GM18951 (cell line): ENCODE measurements at regions not wholly inside any gene's neighbourhood (a gene's known extent, or its start where the extent isn't known, plus 50 kb on each side); places are given as distances from the start of the nearest gene placed in this dataset.

Experiments
- POLR2A ChIP-seq: IDR thresholded peaks from 4 replicates; pipeline ENCODE4 v1.6.1; 2011; ENCODE audit warnings: mild to moderate bottlenecking; ENCODE audit not compliant: insufficient read length, insufficient read depth; ENCODE audit errors: extremely low read depth
- in situ Hi-C: fragments of 300-500 bp; cut with MboI; formaldehyde crosslinking; loops from one replicate; pipeline ENCODE4 v1.12.0; 2022; ENCODE audit warnings: low sequenced_read_pairs, mixed read lengths, inconsistent platforms; ENCODE audit not compliant: unreplicated experiment

DNA sequence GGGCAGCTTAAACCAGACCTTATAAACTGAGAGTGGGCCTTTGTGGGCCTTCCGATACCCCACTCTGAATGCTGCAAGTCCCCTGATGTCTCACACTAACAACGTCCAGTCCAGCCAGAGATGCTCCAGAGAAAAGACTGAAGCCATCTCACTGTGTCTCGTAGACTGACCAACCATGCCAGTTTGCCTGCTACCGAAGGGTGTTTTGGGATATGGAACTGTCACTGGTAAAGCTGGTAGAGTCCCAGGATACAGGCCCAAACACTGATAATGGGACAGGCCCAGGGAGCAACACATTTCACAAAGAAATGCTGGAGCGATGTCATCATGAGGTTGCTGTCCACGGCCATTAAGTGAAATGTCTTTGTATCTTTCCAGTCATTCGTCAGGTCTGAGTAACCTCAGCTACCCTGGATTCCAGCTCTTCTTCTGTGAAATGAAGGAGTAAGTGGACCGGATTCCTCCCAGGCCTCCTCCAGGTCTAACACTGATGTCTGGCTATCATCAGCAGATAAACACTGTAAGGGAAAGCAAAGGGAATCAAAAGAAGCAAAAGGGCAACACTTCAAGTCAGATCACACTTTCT lies 81.6 kb downstream of the SLC5A7 start:
- TF ChIP-seq POLR2A = no peak
- in situ Hi-C loops = no loop called here

DNA sequence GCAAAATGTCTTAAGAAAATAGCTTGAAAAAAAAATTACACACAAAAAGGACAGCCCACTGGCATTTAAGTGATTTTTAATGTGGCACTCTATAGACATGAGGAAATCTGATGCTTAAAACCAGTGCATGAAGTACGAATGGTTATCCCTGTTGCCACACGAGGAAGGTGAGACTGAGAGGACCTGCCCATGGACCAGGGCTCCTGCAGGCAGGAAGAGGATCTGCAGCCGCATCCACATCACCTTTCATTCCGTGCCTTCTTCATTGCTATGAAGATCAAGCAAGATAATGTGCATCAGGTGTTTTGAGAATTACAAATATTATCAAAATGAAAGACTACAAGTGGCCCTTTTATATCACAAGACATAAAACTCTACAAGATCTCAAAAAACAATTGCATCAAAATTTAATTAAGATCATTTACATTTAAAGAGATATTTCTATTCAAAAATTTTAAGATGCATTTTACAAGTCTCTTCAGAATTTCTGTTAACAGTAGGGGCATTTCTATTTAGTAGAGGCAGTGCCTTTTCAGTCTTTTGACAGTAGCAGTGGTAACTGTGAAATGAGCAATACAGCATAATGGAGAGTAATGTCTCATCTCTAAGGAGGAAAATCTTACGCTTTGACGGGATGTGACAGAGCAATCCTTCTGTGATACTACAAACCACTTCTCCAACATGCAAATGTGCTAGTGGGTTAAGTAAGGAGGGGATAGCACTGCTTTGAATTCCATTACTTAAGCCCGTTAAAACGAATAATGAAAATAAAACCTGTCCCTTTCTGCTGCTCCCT lies 83.4 kb downstream of the SLC5A7 start:
- in situ Hi-C loops = no loop called here
- no peak for TF ChIP-seq POLR2A

DNA sequence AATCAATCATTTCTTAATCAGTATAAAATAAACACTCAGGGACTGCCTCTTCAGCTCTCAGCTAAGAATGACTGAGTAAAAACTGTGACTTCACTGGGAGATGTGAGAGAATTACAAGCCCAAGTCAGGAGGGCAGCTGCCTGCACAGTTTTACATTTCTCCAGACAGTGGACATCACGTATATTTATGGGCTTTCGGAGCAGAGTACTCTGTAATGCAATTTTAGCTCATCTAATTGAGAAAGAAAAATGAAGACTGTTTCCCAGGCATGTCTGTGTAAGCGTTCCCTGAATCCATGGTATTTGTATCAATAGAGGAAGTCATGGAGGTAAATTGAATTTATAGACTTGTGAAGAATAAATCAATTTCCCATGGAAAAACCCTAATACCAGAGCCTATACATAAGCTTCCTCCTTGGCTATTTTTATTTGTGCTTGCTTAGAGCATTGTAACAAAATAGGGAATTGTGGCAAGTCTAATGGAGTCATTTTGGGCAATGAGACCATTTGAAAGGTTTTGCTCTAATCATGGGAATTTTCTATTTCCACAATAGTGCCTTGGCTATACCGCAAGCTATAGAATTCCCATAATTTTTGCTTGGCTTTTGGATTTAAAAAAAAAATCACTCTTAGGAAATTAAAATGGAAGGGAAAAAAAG lies 87.2 kb downstream of the SLC5A7 start:
- in situ Hi-C loops = no loop called here
- no peak for TF ChIP-seq POLR2A

DNA sequence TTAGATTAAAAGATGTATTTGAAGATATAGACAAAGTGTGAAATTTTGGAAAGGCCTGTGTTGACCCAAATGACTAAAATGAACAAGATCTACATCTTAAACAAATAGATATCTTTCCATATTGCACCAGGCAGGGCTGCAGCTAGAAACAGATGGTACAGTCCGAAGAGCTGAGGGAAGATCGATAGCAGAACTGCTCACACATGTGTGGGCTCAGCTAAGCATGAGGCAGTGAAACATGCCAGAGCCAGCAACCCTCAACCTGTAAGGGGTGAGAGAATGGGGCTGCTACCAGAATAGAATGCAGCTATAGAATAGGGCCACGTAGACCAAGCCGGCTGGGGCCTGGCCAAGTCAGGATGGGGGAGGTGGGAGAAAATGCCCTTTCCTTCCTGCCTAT lies 87.8 kb downstream of the SLC5A7 start:
- TF ChIP-seq POLR2A = no peak

DNA sequence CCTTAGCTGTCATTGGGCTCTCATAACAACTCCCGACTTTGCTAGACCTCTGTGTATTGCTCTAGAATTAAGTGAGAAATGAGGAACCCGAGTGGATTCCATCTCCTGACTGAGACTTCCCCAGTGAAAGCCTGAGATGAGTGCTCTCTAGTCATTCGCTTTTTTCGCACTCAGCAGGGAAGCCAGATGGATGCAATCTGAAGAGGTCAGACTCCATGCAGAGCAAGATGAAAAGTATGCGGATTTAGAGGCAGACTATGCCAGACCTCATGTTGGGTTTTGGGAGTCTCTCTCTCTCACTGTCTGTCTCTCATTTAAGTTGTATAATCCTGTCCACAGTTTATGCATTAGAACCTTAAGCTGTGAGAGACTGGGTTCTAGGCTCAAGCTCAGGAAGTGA lies 88.6 kb downstream of the SLC5A7 start:
- in situ Hi-C loops = no loop called here
- no peak for TF ChIP-seq POLR2A

More for the DNA sequence above, 87.8 kb downstream of the SLC5A7 start:
- in situ Hi-C loops = no loop called here

DNA sequence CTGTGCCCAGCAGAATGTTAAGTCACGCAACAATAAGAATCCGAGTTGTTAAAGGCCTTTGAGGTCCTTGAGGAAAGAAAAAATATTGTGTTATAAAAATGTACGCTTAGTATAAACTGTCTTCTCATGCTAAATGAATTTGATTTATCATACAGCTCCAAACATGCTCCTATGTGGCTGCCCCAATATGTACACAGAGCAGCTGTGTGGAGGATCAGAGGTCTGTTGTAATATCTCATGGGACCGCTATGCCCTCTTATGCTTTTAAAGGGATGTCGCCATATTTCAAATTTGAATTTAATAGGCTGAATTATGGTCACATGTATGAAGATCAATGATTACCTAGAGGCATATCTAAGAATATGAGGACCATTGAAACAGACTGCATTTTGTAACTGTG lies 90.2 kb downstream of the SLC5A7 start:
- in situ Hi-C loops = no loop called here

DNA sequence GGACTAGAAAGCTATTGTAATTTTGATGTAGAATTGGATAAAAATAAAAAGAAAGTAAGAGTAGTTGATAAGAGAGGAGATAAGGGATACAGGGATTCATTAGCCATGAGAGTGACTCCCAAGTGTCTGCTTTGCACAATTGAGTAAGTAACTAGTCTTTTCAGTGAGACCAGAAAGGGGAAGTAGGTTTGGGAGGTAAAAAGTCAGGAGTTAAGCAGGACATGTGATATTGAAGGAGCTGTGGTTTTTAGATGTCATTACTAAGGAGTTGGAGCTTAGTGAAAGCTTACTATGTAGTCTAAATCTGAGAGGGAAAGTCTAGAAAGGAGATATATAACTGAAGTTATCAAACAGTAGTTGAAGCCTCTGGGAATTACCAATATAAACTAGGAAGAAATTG lies 93.4 kb downstream of the SLC5A7 start:
- no peak for TF ChIP-seq POLR2A
- in situ Hi-C loops = no loop called here

More for the DNA sequence above, 90.2 kb downstream of the SLC5A7 start:
- no peak for TF ChIP-seq POLR2A

DNA sequence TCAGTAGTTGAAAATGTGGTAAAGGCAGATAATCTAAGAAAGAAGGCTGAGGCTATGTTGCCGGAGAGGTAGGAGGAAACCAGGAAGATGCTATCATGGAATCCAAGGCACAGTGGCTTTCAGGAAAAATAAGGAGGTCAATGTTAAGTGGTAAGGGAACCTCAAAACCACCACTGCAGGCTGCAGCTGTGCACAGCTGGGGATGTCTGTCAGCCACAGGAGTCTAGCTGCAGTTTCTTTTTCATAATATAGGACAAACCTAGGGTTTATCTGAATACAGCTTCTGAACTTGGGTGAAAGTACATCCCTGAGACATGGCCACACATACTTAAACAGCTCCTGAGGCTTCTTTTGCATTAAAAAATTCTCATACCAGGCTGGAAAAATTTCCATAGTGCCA lies 93.9 kb downstream of the SLC5A7 start:
- no peak for TF ChIP-seq POLR2A
- in situ Hi-C loops = no loop called here

DNA sequence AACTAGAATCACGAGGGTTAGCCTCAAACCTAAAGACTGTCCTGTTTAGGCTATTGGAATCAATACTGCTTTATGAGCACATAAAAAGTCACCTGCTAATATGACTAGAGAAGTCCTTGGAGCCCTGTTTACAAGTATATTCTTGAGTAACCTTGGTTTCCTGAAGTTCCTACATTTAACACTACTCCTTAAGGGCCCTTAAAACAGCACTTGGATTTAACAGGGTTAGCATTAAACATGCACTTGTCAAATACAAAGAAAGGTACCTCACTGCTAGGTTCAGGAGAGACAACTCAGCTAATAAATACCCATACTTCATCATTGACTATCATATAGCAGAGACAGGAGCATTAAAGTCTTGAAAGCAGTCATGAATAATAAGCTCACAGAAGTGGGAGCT lies 96.7 kb downstream of the SLC5A7 start:
- in situ Hi-C loops = no loop called here
- no peak for TF ChIP-seq POLR2A

DNA sequence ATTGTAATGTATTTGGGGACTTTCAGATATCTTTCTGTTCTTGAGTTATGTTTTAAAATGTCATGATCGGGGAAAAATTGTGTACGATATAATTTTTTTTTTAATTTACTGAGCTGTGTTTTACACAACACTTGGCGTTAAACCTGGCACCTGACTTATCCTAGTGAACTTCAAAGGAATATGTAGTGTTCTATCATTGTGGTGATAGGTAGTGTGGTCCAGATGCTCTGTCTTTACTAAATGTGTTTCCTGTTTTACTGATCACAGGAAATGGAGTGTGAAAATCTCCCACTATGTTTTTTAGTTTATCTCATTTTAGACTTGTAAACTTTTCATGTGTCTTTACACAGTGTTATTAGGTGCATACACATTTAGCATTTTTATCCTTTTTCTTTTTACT lies 98.0 kb downstream of the SLC5A7 start:
- in situ Hi-C loops = no loop called here
- TF ChIP-seq POLR2A = no peak

DNA sequence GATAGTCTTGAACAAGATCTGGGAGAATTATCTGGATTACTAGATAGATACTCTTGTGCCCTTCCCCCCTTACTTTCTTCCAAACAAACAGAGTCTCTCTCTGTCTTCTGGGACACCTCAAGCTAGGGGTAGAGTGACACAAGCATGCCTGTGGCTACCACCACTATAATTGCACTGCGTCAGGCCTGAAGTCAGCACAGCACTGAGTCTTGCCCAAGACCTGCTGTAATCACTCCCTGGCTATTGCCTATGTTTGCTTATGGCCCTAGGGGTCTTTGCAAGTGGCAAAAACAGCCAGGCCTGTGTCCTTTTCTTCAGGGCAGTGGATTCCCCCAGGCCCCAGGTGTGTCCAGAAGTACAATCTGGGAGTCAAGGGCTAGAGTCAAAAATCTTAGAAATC lies 106.6 kb downstream of the SLC5A7 start:
- TF ChIP-seq POLR2A = no peak
- in situ Hi-C loops = no loop called here

DNA sequence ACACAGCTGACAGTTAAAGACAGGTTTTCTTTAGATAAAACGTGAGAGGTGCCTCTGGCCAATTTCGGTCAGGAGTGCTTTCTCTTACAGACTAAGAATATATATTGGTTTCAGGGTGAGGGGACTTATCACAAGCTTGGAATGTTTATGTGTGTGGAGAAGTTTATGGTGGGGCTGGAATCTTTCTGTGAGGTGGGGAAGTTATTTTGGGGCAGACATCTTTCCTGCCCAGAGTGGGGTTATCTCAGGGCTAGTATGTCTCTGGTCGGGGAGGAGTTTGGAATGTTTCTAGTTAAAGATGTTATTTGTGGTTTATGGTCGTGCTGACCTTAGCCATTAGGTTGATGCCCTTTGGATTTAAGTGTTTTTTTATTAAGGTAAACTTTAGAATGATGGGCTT lies 115.2 kb downstream of the SLC5A7 start:
- in situ Hi-C loops = no loop called here
- no peak for TF ChIP-seq POLR2A

DNA sequence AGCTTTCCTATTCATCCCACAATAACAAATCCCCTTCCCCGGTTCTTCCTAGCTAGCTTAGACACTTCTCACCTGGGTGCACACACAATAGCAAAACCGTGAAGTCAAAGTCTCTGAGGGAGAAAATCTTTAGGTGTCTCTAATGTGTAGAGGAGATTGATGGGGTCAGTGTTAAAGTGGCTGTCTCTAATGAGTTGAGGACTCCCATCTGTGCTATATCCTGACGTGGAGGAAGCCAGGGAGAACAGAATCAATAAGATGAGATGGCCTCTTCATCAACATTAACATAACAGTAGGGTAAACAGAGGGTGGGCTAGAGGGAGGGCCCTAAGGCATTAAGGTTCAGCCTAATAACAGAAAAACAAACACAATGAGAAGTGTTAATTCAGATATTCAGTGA lies 120.4 kb downstream of the SLC5A7 start:
- in situ Hi-C loops = no loop called here
- TF ChIP-seq POLR2A = no peak

DNA sequence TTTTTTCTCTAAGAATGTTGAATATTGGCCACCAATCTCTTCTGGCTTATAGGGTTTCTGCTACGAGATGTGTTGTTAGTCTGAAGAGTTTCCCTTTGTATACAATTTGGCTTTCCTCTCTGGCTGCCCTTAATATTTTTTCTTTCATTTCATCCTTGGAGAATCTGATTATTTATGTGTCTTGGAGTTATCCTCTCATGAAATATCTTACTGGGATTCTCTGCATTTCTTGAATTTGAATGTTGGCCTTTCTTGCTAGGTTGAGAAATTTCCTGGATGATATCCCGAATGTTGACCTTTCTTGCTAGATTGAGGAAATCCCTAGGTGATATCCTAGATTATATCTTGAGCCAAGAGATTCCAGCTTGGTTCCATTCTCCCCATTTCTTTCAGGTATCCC lies 125.6 kb downstream of the SLC5A7 start:
- no peak for TF ChIP-seq POLR2A
- in situ Hi-C loops = no loop called here
